Body of pancreas (tissue), 4 donors: ENCODE measurements at regions not wholly inside any gene's neighbourhood (a gene's known extent, or its start where the extent isn't known, plus 50 kb on each side); places are given as distances from the start of the nearest gene placed in this dataset.
A peak's percentile ranks its signal among the peaks of the same experiment; 100 is the strongest.

Source experiments
- ATAC-seq: fragments of 150-250 bp; one replicate; pipeline ENCODE4 v1.9.1; 2016
- DNase-seq, 4 donors: peaks; one replicate each; pipeline ENCODE4 v3.0.0-alpha.2; 2019
- H3K27ac ChIP-seq, 4 donors: fragments of 200-600 bp; sonication (generic); 1 replicate in 3 of 4; 2 replicates in 1 of 4; pipeline versions ENCODE4 v1.5.1 to v1.6.1; 2016 to 2019; ENCODE audit warnings: mild to moderate bottlenecking in 1 of 4, mixed read lengths in 1 of 4, moderate library complexity in 1 of 4
- H3K27me3 ChIP-seq, 2 donors: fragments of 200-600 bp; sonication (generic); one replicate each; pipeline ENCODE4 v1.6.0; 2016; ENCODE audit warnings: mild to moderate bottlenecking in 1 of 2
- H3K36me3 ChIP-seq, 2 donors: fragments of 200-600 bp; sonication (generic); replicated peaks in 1 of 2; 2 replicates each; pipeline ENCODE4 v1.5.1; 2016; ENCODE audit warnings: low read depth in 2 of 2; ENCODE audit not compliant: insufficient read depth in 1 of 2
- H3K4me1 ChIP-seq: fragments of 200-600 bp; sonication (generic); one replicate; pipeline ENCODE4 v1.6.0; 2016
- H3K4me3 ChIP-seq, 2 donors: fragments of 200-600 bp; sonication (generic); 1 replicate in 1 of 2; 2 replicates in 1 of 2; pipeline ENCODE4 v1.5.1; 2016 to 2019
- H3K9me3 ChIP-seq, 3 donors: fragments of 200-600 bp; sonication (generic); 1 replicate in 2 of 3; 2 replicates in 1 of 3; pipeline ENCODE4 v1.5.1; 2016
- CTCF ChIP-seq, 7 experiments: fragments of 450-650 bp in 4 of 7; fragments of 200-600 bp in 3 of 7; sonication (generic) in 3 of 7; IDR thresholded peaks; one replicate each; pipeline ENCODE4 v1.5.1; 2016 to 2019; ENCODE audit warnings: antibody characterized with exemption in 7 of 7
- POLR2A ChIP-seq, 3 donors: fragments of 450-650 bp; IDR thresholded peaks; one replicate each; pipeline ENCODE4 v1.6.1; 2016; ENCODE audit warnings: antibody characterized with exemption in 3 of 3, mild to moderate bottlenecking in 2 of 3
- WGBS, 2 donors: methylation state at CpG; one replicate each; pipeline ENCODE4 v1.1.5; 2017; 5-methylcytosine and 5-hydroxymethylcytosine counted together
- intact Hi-C: fragments of 100-400 bp; cut with DNase I; formaldehyde crosslinking; loops from one replicate; pipeline ENCODE4 v1.15.1; 2023

DNA sequence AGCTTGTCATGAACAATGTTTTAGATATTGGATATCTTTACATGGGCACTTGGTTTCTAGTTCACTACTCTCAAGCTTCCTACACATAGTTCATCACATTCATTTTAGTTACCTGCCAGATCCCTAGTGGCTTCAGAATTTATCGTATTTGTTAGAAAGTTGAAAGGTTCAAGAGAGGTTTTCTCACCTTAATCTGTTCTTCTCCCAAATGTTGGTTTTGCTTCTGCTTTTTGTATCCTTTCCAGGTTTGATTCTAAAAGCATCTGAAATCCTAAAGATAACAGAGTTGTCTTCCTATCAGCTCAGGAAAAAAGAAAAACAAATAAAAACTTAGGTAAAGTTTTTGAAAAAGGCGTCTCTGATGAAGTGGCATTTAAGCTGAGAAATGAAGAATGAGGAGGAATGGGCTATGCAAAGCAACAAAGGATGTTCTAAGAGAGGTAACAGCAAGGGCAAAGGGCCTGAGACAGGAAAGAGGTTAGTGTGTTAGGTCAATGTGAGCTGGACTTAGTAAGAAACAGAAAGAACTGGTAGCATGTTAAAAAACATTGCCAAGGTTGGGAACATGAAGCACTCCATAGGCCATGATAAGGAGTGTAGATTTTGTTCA is 104.7 kb upstream of the CMC1 start:
- intact Hi-C loops: no loop called here
- no peak for ATAC-seq
- Histone ChIP-seq H3K4me3 (no peak overlapping the region), H3K27me3 (no peaks in the 10 kb centered on the region), H3K27ac (no peak overlapping the region), H3K4me1 (peaks cover 49% of the 10 kb centered on the region), H3K9me3 (no peaks in the 10 kb centered on the region), H3K36me3 (no peaks in the 10 kb centered on the region)
- WGBS, 2 donors: 77 to 84% methylated on average over 2 of the region's 2 CpGs
- DNase-seq: no peak
- no peak for TF ChIP-seq POLR2A (IDR thresholded peaks at IDR 0.05)
- TF ChIP-seq CTCF (IDR thresholded peaks at IDR 0.05): no peak

DNA sequence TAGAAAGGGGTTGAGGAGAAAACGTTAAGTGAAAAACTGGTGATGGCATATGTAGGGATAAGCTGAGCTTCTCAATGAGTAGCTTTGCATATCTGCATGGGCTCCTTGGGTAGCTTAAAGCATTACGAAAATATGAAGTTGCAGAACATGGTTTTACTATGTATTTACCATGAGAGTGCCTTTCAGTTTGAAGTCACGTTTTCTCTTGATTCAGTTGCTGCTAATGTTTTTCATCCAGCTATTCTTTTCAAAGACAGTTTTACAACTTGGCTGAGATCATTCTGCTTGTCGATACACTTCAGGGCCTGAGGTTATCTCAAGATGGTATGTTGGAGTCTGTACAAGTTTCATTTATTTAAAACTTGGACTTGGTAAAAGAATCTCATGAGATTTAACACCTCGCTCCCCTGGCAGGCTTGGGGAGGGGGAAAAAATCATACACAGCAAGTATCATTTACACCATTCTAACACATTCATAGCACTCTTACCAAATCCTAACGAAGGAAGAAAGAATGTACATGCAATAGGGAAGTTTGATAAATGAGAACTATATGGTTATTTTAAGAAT is 103.3 kb upstream of the CMC1 start:
- H3K4me3 ChIP-seq: no peak overlapping the region
- no peaks in the 10 kb centered on the region for H3K36me3 ChIP-seq
- intact Hi-C loops: no loop called here
- no peak for DNase-seq
- H3K9me3 ChIP-seq: no peaks in the 10 kb centered on the region
- peaks cover 41% of the 10 kb centered on the region for H3K4me1 ChIP-seq
- TF ChIP-seq POLR2A (IDR thresholded peaks at IDR 0.05) (no peak), CTCF (IDR thresholded peaks at IDR 0.05) (no peak)
- H3K27ac ChIP-seq: no peak overlapping the region
- no peak for ATAC-seq
- 41% methylated on average over 6 of the region's 6 CpGs for WGBS, 2 donors
- H3K27me3 ChIP-seq: no peaks in the 10 kb centered on the region

- ATAC-seq: peak; percentile 38
- H3K27ac ChIP-seq: peak overlapping the region; percentile 44 to 75 (median 64)
- H3K4me1 ChIP-seq: peaks cover 41% of the 10 kb centered on the region
- WGBS, 2 donors: 46 to 50% methylated on average over 4 of the region's 4 CpGs
- H3K4me3 ChIP-seq: no peak overlapping the region
- no peaks in the 10 kb centered on the region for H3K36me3 ChIP-seq
- no peak for TF ChIP-seq POLR2A (IDR thresholded peaks at IDR 0.05)
- TF ChIP-seq CTCF (IDR thresholded peaks at IDR 0.05): no peak
- intact Hi-C loops: no loop called here
- peak; percentile 37 to 66 (median 49) for DNase-seq
- no peaks in the 10 kb centered on the region for H3K27me3 ChIP-seq
- no peaks in the 10 kb centered on the region for H3K9me3 ChIP-seq
Measured at GRCh38 chr3:28139288-28139687, 102.1 kb upstream of the CMC1 start.

DNA sequence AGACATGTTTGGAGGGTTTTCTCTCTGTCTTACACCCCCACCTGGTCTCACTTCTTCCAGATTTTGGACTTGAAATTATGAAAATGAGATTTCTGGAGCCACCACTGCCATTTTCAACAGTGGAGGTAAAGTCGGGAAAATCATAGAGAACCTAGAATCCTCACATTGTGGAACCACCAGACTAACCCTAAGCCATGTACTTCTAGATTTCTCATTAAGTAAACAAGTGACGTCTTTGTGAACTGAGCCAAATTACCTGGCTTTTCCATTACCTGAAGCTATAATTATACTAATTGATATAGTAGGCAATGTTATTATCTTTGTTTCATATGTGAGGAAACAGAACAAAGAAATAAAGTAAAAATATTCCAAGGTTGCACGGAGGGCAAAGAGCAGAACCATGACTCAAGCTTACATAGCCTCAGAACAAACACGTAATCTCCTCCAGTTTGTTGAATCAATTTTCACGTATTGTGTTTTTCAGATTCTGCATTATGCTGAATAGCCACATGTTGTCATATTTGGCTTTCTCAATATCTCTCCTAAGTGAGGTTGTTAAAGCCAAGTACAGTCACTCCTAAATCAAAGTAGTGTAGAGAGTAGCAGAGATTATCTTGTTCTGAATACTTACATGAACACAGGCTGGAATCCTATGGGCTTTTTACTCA is 101.3 kb upstream of the CMC1 start:
- peak in 1 of 4 donors; percentile 40 for DNase-seq
- 30 to 34% methylated on average over 5 of the region's 5 CpGs for WGBS, 2 donors
- peak; percentile 93 for ATAC-seq

More for the DNA sequence above, 101.3 kb upstream of the CMC1 start:
- peak overlapping the region; percentile 44 to 75 (median 64) for H3K27ac ChIP-seq
- no peaks in the 10 kb centered on the region for H3K9me3 ChIP-seq
- intact Hi-C loops: no loop called here
- TF ChIP-seq CTCF (IDR thresholded peaks at IDR 0.05): peak in 1 of 7 experiments; percentile 3
- no peak for TF ChIP-seq POLR2A (IDR thresholded peaks at IDR 0.05)
- no peaks in the 10 kb centered on the region for H3K27me3 ChIP-seq
- no peak overlapping the region for H3K4me3 ChIP-seq
- H3K4me1 ChIP-seq: peaks cover 33% of the 10 kb centered on the region
- H3K36me3 ChIP-seq: no peaks in the 10 kb centered on the region
